WTC11 (cell line): ENCODE measurements at regions not wholly inside any gene's neighbourhood (a gene's known extent, or its start where the extent isn't known, plus 50 kb on each side); places are given as distances from the start of the nearest gene placed in this dataset.

Experiments used
- ATAC-seq: fragments of 200-7000 bp; cut with Tn5 transposase; 2 replicates; pipeline ENCODE4 v1.10.0; 2021; ENCODE audit warnings: mild to moderate bottlenecking, moderate library complexity
- CTCF ChIA-PET: fragments of 300-600 bp; sonication (Branson Sonifier 250); formaldehyde crosslinking; loops from one replicate; lab custom pipeline; 2021; ENCODE audit warnings: antibody characterized with exemption; lab: Charles Lee
- POLR2A ChIA-PET: fragments of 350-600 bp; sonication (Branson Sonifier 250); formaldehyde crosslinking; loops from one replicate; lab custom pipeline; 2021; ENCODE audit warnings: antibody characterized with exemption; lab: Charles Lee
- DNase-seq: peaks from one replicate; pipeline ENCODE4 v3.0.0; 2021; ENCODE audit warnings: low spot score
- H3K27ac Mint-ChIP-seq: 2 replicates; pipeline ENCODE4 v1.8.0; 2021; ENCODE audit warnings: mixed read lengths
- H3K27me3 Mint-ChIP-seq: 2 replicates; pipeline ENCODE4 v1.8.0; 2021; ENCODE audit warnings: low read depth, mild to moderate bottlenecking, moderate library complexity, mixed read lengths
- H3K36me3 Mint-ChIP-seq: 2 replicates; pipeline ENCODE4 v1.8.0; 2021; ENCODE audit warnings: mixed read lengths
- H3K4me1 Mint-ChIP-seq: 2 replicates; pipeline ENCODE4 v1.8.0; 2022; ENCODE audit warnings: mixed read lengths
- H3K4me3 Mint-ChIP-seq: 2 replicates; pipeline ENCODE4 v1.8.0; 2021; ENCODE audit warnings: mild to moderate bottlenecking, moderate library complexity, mixed read lengths
- H3K9me3 Mint-ChIP-seq: 2 replicates; pipeline ENCODE4 v1.8.0; 2021; ENCODE audit warnings: mixed read lengths
- ATF1 ChIP-seq: sonication (generic); formaldehyde crosslinking; IDR thresholded peaks from 2 replicates; pipeline ENCODE4 v1.8.1; 2023; ENCODE audit warnings: mild to moderate bottlenecking, moderate library complexity, missing genetic modification reagents
- FOXK1 ChIP-seq: sonication (generic); formaldehyde crosslinking; IDR thresholded peaks from 2 replicates; pipeline ENCODE4 v1.8.0; 2022; ENCODE audit warnings: mild to moderate bottlenecking, moderate library complexity, missing genetic modification reagents
- HMGA2 ChIP-seq: fragments of 250-450 bp; sonication (Bioruptor Pico); IDR thresholded peaks from 2 replicates; pipeline ENCODE4 v1.4.0; 2021; ENCODE audit warnings: mild to moderate bottlenecking, moderate library complexity
- JAZF1 ChIP-seq: fragments of 250-450 bp; sonication (Bioruptor Pico); IDR thresholded peaks from 2 replicates; pipeline ENCODE4 v1.9.0; 2021; ENCODE audit warnings: moderate library complexity, mild to moderate bottlenecking, inconsistent platforms
- MYBL2 ChIP-seq: sonication (generic); formaldehyde crosslinking; IDR thresholded peaks from 2 replicates; pipeline ENCODE4 v1.8.1; 2023; ENCODE audit warnings: mild to moderate bottlenecking, moderate library complexity, missing genetic modification reagents
- NFE2L1 ChIP-seq: sonication (generic); formaldehyde crosslinking; IDR thresholded peaks from 2 replicates; pipeline ENCODE4 v1.8.1; 2023; ENCODE audit warnings: missing genetic modification reagents
- NFYB ChIP-seq: sonication (generic); formaldehyde crosslinking; conservative IDR thresholded peaks from 2 replicates; pipeline ENCODE4 v1.8.0; 2022; ENCODE audit warnings: low read depth, missing genetic modification reagents
- NR2C2 ChIP-seq: sonication (generic); formaldehyde crosslinking; IDR thresholded peaks from 2 replicates; pipeline ENCODE4 v1.8.0; 2022; ENCODE audit warnings: mild to moderate bottlenecking, missing genetic modification reagents
- NR3C1 ChIP-seq: sonication (generic); formaldehyde crosslinking; conservative IDR thresholded peaks from 2 replicates; pipeline ENCODE4 v1.8.1; 2023; ENCODE audit warnings: low read depth, mild to moderate bottlenecking, missing genetic modification reagents
- SMAD3 ChIP-seq: sonication (generic); formaldehyde crosslinking; IDR thresholded peaks from 2 replicates; pipeline ENCODE4 v1.8.0; 2022; ENCODE audit warnings: missing genetic modification reagents, mild to moderate bottlenecking, borderline replicate concordance
- SOX15 ChIP-seq: fragments of 250-450 bp; sonication (Bioruptor Pico); IDR thresholded peaks from 2 replicates; pipeline ENCODE4 v1.9.0; 2021; ENCODE audit warnings: mild to moderate bottlenecking
- SP1 ChIP-seq: sonication (generic); formaldehyde crosslinking; conservative IDR thresholded peaks from 2 replicates; pipeline ENCODE4 v1.8.1; 2022; ENCODE audit warnings: missing genetic modification reagents
- ZNF219 ChIP-seq: sonication (generic); formaldehyde crosslinking; IDR thresholded peaks from 2 replicates; pipeline ENCODE4 v1.8.0; 2023; ENCODE audit warnings: missing genetic modification reagents, mild to moderate bottlenecking, borderline replicate concordance
- ZNF671 ChIP-seq: fragments of 250-450 bp; sonication (Bioruptor Pico); IDR thresholded peaks from 2 replicates; pipeline ENCODE4 v1.8.0; 2021; ENCODE audit warnings: mild to moderate bottlenecking
- TF ChIP-seq, protein P1 (sequence below): sonication (generic); formaldehyde crosslinking; IDR thresholded peaks from 2 replicates; pipeline ENCODE4 v1.8.0; 2022; ENCODE audit warnings: mild to moderate bottlenecking, missing genetic modification reagents
- TF ChIP-seq, protein P2 (sequence below): sonication (generic); formaldehyde crosslinking; IDR thresholded peaks from 2 replicates; pipeline ENCODE4 v1.8.0; 2022; ENCODE audit warnings: mild to moderate bottlenecking, missing genetic modification reagents
- TF ChIP-seq, protein P3 (sequence below): sonication (generic); formaldehyde crosslinking; IDR thresholded peaks from 2 replicates; pipeline ENCODE4 v1.8.0; 2023; ENCODE audit warnings: missing genetic modification reagents
- TF ChIP-seq, protein P4 (sequence below): sonication (generic); formaldehyde crosslinking; IDR thresholded peaks from 2 replicates; pipeline ENCODE4 v1.8.1; 2022; ENCODE audit warnings: low read depth, missing genetic modification reagents, borderline replicate concordance
- TF ChIP-seq, protein P5 (sequence below): fragments of 250-450 bp; sonication (Bioruptor Pico); IDR thresholded peaks from 2 replicates; pipeline ENCODE4 v1.9.0; 2021; ENCODE audit warnings: moderate library complexity, mild to moderate bottlenecking, inconsistent platforms, borderline replicate concordance

DNA sequence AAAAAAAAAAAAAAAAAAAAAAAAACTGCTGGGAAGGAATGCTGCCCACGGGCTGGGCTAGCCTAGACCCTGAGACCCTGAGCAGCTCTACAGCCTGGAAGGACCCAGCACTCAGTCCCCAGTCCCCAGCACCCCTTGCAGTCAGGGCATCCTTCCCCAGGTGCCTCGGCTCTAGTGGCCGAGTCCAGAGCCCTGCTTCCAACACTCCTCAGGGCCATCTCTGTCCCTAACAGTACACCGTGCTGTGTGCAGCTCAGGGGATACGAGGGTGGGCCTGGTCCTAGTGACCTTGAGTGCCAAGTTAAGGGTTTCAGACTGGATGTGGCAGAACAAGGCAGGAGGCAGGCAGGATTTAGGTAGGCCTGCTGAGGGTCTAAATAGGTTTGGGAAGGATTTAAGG lies 50.2 kb upstream of the LRP8 start:
- Mint-ChIP-seq H3K36me3 (no peaks in the 10 kb centered on the region), H3K27ac (no peak overlapping the region), H3K4me3 (no peak overlapping the region), H3K9me3 (no peaks in the 10 kb centered on the region), H3K27me3 (peaks cover 21% of the 10 kb centered on the region), H3K4me1 (peaks cover 26% of the 10 kb centered on the region)
- ATAC-seq (no peak), DNase-seq (peak; percentile 7)
- TF ChIP-seq, protein P1, sequence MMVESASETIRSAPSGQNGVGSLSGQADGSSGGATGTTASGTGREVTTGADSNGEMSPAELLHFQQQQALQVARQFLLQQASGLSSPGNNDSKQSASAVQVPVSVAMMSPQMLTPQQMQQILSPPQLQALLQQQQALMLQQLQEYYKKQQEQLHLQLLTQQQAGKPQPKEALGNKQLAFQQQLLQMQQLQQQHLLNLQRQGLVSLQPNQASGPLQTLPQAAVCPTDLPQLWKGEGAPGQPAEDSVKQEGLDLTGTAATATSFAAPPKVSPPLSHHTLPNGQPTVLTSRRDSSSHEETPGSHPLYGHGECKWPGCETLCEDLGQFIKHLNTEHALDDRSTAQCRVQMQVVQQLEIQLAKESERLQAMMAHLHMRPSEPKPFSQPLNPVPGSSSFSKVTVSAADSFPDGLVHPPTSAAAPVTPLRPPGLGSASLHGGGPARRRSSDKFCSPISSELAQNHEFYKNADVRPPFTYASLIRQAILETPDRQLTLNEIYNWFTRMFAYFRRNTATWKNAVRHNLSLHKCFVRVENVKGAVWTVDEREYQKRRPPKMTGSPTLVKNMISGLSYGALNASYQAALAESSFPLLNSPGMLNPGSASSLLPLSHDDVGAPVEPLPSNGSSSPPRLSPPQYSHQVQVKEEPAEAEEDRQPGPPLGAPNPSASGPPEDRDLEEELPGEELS (CRISPR knock-in tag): no peak
- TF ChIP-seq SOX15 (CRISPR knock-in tag) (no peak), ATF1 (CRISPR knock-in tag) (no peak), NFE2L1 (CRISPR knock-in tag) (no peak)
- CTCF ChIA-PET: no interaction called here
- POLR2A ChIA-PET: no interaction called here

DNA sequence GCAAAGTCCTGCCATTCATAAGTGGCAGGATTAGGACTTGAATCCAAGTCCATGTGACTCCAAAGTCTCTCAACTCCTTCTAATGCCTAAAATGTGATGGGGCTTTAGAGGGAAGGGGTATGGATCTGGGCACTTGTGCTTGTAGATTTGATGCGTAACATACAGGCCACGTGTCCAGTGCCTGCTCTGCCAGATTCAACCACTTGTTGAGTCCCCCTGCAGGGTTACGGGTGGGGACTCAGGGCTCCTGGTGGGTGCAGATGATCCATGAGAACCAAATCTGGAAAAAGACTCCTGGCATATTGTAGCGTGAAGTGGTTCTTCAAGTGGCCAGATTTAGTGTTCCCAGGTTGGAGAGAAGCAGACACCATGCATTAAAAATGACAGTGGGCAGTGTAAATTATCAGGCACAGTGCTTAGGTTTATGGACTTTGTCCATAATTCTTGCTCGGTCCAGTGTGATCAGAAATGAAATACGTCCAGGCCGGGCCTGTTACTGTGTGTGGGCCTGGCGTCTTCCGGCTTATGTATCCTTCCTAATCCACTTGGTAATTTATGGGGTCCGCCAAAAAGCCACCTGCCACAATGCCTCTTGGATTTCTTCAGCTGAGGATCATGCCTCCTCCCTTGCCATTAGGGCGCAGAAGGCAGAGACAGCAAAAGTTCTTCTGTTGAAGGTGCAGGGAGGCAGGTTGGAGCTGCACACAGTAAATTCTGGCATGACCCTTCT lies 51.2 kb upstream of the LRP8 start:
- Mint-ChIP-seq H3K4me3 (no peak overlapping the region), H3K36me3 (no peaks in the 10 kb centered on the region), H3K4me1 (peaks cover 26% of the 10 kb centered on the region), H3K9me3 (no peaks in the 10 kb centered on the region), H3K27ac (no peak overlapping the region), H3K27me3 (peaks cover 23% of the 10 kb centered on the region)
- DNase-seq: peak; percentile 5
- TF ChIP-seq, protein P2, sequence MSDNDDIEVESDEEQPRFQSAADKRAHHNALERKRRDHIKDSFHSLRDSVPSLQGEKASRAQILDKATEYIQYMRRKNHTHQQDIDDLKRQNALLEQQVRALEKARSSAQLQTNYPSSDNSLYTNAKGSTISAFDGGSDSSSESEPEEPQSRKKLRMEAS (CRISPR knock-in tag): no peak
- no peak for TF ChIP-seq SP1 (CRISPR knock-in tag)
- no peak for TF ChIP-seq NR3C1 (CRISPR knock-in tag)
- TF ChIP-seq SMAD3 (CRISPR knock-in tag): no peak
- TF ChIP-seq JAZF1 (CRISPR knock-in tag): no peak
- TF ChIP-seq ZNF219 (CRISPR knock-in tag): no peak
- TF ChIP-seq ZNF671 (CRISPR knock-in tag): no peak
- TF ChIP-seq NR2C2 (CRISPR knock-in tag): no peak
- TF ChIP-seq, protein P3, sequence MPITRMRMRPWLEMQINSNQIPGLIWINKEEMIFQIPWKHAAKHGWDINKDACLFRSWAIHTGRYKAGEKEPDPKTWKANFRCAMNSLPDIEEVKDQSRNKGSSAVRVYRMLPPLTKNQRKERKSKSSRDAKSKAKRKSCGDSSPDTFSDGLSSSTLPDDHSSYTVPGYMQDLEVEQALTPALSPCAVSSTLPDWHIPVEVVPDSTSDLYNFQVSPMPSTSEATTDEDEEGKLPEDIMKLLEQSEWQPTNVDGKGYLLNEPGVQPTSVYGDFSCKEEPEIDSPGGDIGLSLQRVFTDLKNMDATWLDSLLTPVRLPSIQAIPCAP (CRISPR knock-in tag): no peak
- no peak for TF ChIP-seq HMGA2 (CRISPR knock-in tag)
- TF ChIP-seq, protein P4, sequence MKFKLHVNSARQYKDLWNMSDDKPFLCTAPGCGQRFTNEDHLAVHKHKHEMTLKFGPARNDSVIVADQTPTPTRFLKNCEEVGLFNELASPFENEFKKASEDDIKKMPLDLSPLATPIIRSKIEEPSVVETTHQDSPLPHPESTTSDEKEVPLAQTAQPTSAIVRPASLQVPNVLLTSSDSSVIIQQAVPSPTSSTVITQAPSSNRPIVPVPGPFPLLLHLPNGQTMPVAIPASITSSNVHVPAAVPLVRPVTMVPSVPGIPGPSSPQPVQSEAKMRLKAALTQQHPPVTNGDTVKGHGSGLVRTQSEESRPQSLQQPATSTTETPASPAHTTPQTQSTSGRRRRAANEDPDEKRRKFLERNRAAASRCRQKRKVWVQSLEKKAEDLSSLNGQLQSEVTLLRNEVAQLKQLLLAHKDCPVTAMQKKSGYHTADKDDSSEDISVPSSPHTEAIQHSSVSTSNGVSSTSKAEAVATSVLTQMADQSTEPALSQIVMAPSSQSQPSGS (CRISPR knock-in tag): no peak
- no peak for TF ChIP-seq FOXK1 (CRISPR knock-in tag)
- no peak for TF ChIP-seq NFYB (CRISPR knock-in tag)
- TF ChIP-seq, protein P5, sequence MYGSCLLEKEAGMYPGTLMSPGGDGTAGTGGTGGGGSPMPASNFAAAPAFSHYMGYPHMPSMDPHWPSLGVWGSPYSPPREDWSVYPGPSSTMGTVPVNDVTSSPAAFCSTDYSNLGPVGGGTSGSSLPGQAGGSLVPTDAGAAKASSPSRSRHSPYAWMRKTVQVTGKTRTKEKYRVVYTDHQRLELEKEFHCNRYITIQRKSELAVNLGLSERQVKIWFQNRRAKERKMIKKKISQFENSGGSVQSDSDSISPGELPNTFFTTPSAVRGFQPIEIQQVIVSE (CRISPR knock-in tag): no peak
- ChIA-PET CTCF (interaction anchor here (1.9 kb wide), 1 partner anchor 14 kb away, joined by 5 read pairs; no protein-coding TSS in a partner anchor), POLR2A (no interaction called here)
- ATAC-seq: no peak

DNA sequence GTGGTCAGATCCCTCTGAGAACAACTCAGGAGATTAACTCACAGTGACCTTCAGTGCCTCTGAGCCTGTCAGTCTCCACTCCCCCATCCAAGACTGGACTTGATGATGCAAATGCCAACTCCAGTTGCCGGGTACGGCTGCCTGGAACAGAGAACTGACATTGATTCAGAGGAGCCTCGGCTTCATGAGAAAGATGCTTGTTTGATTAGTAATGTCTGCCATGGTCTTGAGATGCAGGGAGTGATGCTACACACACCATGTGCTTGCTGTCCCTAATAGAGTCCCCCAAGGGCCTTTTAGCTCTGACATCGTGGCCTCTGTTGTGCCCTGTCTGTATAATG lies 51.8 kb upstream of the LRP8 start:
- Mint-ChIP-seq H3K4me3 (no peak overlapping the region), H3K4me1 (peaks cover 26% of the 10 kb centered on the region), H3K36me3 (no peaks in the 10 kb centered on the region), H3K9me3 (no peaks in the 10 kb centered on the region), H3K27me3 (peaks cover 20% of the 10 kb centered on the region), H3K27ac (no peak overlapping the region)
- POLR2A ChIA-PET: no interaction called here
- no peak for DNase-seq
- no peak for ATAC-seq
- TF ChIP-seq MYBL2 (CRISPR knock-in tag) (no peak), JAZF1 (CRISPR knock-in tag) (no peak)
- CTCF ChIA-PET: interaction anchor here (1.9 kb wide), 1 partner anchor 14 kb away, joined by 5 read pairs; no protein-coding TSS in a partner anchor
